SK-N-SH (cell line): ENCODE measurements at regions not wholly inside any gene's neighbourhood (a gene's known extent, or its start where the extent isn't known, plus 50 kb on each side); places are given as distances from the start of the nearest gene placed in this dataset.

Source experiments
- GABPA ChIP-seq: IDR thresholded peaks from 2 replicates; pipeline ENCODE4 v1.4.0; 2012; ENCODE audit warnings: low read depth, mild to moderate bottlenecking
- MXI1 ChIP-seq: IDR thresholded peaks from 2 replicates; pipeline ENCODE4 v1.6.1; 2012; ENCODE audit warnings: mild to moderate bottlenecking, low read depth, low read length, improper control_type of control experiment
- TF ChIP-seq, protein P1 (sequence below): fragments of 200-600 bp; sonication (generic); IDR thresholded peaks from 2 replicates; pipeline ENCODE4 v1.6.1; 2017; ENCODE audit warnings: antibody characterized with exemption, mild to moderate bottlenecking, moderate library complexity

DNA sequence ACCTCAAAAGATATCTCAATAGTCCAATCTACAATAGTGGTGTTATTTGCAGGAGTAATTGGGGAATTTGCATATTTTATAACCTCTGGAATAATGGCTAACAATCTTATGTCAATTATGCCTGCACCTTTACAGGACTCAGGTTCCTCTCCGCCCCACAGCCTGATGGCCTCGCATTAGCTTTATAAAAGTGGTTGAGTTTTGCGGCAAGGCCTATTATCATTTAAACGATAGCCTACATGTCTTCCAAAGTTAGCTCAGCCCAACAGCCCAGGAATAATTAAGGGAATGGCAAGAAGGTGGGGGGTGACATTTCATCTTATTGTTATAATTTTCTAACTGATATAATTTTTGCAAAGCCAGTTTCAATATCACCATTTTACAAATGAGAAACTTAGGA lies 97.3 kb downstream of the RTP4 start:
- TF ChIP-seq, protein P1, sequence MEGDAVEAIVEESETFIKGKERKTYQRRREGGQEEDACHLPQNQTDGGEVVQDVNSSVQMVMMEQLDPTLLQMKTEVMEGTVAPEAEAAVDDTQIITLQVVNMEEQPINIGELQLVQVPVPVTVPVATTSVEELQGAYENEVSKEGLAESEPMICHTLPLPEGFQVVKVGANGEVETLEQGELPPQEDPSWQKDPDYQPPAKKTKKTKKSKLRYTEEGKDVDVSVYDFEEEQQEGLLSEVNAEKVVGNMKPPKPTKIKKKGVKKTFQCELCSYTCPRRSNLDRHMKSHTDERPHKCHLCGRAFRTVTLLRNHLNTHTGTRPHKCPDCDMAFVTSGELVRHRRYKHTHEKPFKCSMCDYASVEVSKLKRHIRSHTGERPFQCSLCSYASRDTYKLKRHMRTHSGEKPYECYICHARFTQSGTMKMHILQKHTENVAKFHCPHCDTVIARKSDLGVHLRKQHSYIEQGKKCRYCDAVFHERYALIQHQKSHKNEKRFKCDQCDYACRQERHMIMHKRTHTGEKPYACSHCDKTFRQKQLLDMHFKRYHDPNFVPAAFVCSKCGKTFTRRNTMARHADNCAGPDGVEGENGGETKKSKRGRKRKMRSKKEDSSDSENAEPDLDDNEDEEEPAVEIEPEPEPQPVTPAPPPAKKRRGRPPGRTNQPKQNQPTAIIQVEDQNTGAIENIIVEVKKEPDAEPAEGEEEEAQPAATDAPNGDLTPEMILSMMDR, result no peak
- no peak for TF ChIP-seq MXI1
- no peak for TF ChIP-seq GABPA
